GM19240 (cell line): ENCODE measurements at regions not wholly inside any gene's neighbourhood (a gene's known extent, or its start where the extent isn't known, plus 50 kb on each side); places are given as distances from the start of the nearest gene placed in this dataset.
"Not testable (repeated sequence)": the region's sequence is repeated elsewhere in the genome, so short reads cannot be mapped to it uniquely, and the experiment has no call there.

Experiments used
- DNase-seq: peaks from one replicate; pipeline ENCODE4 v3.0.0; 2011; ENCODE audit warnings: low spot score; ENCODE audit not compliant: insufficient read length

- no peak for DNase-seq
These were observed 268.9 kb upstream of the PFKP start for GRCh38 chr10:2798336-2799022.

GRCh38 chr10:2791774-2792443 lies 275.4 kb upstream of the PFKP start:
- DNase-seq = no peak

DNA sequence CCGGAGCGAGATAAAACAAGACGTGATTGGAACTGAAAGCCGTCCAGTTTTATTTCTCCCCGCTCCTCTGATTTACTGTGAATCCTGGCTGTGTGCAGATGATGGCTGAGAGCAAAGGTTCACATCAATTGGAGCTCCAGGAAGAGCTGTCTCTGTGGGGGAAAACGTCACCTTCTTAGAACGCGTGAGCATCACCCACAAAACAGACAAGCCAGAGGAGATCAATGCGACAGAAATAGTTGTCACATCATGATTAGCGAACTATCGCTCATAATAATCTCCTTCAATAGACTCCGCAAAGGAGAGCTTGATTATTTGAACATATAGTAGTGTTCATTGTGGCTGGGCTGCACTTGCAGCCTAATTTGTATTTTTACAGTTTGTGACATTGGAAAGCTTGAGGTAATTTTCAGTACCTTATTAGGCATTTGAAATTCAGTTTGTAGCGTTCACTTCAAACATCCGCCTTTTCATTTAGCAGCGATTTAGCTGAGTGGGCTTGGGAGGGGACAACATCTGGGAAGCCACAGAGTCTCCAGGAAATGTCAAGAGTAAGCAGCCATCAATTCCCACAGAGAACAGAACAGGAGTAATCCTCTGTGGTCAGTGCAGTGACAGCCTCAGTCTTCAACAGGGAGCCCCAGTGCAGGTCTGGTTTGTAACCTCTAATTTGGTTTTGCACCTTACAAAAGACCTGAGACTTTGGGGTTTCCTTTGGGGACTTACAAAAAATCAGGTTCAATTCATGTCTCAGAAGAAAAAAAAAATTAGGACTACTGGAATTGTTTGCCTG lies 276.8 kb upstream of the PFKP start:
- DNase-seq = no peak

DNA sequence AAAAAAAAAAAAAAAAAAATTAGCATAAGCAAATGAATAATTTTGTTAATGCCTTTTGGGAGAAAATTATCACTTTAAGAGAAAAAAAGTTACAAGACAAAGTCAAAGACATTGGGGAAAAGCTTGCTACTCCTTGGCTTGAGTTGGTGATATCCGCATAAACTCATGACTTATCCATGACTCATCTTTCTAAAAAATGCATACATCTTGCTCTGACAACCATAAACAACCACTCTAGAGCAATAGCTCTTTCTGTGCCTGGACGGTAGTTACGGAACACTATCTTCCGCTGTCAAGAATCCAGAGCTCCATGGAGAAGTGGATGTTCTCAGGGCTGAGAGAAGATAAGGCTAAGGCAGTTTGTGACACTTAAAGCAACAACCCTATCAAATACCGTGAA lies 281.1 kb upstream of the PFKP start:
- DNase-seq = no peak

- no peak for DNase-seq
These were observed 282.6 kb upstream of the PFKP start for GRCh38 chr10:2784766-2785165.

DNA sequence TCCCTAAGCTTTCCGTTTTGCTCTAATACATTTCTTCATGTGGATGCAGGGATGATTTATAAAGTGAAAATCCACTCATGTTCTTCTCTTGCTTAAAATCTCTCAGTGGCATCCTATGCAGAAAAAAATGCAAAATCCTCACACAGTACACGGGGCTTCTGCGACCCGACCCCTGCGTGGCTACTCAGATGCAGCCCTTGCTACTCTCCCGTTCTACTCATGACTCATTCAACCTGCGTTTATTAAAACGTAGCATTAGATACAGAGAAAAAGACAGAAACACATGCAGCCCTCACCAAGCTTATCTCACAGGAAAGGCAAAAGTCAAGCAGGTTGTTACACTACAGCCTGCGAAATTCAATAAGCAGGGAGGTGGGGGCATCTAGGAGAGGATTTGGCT lies 284.4 kb upstream of the PFKP start:
- DNase-seq = no peak

- no peak for DNase-seq
These were observed 285.1 kb upstream of the PFKP start for GRCh38 chr10:2782265-2782664.

DNA sequence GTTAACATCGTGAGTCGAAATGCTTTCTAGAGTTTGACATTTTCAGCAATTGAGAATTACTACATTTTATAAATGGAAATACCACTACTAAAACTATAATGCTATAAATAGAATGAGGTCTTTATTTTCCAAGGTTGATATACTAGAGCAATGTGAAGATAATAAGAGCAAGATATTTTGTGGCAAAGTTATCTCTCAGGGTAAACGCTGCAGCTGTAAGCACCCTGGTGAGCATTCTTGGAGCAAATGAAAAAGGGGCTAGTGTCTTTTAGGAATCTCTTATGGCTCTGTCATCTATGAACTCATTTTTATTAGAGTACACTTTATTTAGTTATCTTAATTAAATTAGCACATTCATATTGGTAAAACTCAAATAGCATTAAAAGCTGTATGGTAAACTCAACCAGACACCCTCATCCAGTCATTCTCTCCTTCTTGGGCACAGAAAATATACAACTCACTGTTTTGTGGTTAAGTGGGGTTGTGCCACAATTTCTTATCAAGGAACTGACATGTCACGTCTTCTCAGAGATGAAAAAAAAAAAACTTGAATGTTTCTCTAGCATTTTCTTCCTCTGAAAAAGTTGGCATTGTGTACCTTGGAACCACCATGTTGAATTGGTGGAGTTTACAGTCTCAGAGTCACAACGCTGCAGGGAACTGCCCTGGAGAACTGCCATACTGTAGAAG lies 289.5 kb upstream of the PFKP start:
- no peak for DNase-seq

DNA sequence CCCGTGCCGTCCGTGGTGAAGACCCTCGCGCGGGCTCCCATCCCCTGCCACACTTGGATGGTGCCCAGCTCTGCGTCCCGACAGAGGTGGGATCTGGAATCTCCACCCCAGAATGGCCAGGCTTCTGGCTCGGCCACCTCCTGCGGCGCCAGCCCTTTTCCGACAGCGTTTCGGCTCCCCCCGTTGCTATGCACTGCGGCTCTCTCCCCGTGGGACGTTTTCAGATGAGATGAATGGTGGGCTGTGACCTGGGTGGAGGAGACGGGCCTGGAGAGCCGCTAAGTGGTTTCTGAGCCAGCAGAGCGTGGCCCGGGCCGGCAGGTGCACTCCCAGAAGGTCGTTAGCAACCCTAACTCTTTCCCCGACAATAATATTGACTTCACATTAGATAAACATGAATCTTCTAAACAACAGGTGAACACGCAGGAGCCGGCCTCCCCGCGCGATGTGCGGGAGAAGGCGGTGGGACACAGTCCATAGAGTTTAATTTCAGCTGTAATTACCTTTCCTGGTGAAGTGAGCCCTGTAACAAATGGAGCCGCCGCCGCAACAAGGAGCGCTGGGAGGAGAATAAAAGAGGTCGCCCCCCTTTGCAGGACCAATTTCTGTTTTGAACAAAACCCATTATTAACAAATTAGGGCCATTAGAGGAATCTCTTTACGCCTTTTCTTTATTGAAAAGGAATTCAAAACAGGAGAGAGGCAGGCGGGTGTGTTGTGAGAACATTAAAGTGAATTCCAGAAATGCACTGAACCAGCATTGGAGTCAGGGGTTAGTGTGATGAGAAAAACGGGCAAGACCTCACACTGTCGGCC lies 294.3 kb upstream of the PFKP start:
- DNase-seq = no peak

GRCh38 chr10:2772135-2772534 lies 295.2 kb upstream of the PFKP start:
- DNase-seq = no peak

DNA sequence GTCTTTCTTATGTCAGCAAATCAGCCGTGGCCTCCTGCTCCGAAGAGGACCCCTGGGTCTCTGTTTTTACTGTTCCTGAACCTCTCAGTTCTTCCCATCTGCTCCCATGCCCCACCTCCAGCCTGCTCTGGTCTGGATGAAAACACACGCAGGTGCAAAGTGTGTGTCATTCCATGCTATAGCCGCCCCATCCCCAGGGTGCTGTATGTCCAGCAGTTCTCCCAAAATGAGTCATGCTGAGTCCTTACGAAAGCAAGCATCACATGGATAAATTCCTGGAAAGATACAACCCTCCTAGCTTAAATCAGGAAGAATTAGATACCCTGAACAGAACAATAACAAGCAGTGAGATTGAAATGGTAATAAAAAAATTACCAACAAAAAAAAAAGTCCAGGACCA lies 300.1 kb upstream of the PFKP start:
- DNase-seq = not testable (repeated sequence)

DNA sequence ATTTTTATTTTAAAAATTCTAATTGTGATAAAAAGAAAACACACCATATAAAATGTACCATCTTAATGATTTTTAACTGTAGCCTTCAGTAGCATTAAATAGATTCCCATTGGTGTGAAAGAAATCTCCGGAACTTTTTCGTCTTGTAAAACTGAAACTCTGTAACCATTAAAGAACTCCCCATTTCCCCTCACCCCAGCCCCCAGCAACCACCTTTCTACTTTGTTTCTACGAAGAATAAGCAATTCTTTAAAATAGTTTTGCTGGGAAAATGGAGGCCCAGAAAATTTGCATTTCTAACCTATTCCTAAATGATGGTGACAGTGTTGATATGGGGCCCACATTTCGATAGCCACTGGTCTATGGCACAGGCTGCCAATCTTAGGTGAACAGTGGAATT lies 305.4 kb upstream of the PFKP start:
- DNase-seq = no peak

GRCh38 chr10:2761311-2761710 lies 306.0 kb upstream of the PFKP start:
- DNase-seq = no peak

DNA sequence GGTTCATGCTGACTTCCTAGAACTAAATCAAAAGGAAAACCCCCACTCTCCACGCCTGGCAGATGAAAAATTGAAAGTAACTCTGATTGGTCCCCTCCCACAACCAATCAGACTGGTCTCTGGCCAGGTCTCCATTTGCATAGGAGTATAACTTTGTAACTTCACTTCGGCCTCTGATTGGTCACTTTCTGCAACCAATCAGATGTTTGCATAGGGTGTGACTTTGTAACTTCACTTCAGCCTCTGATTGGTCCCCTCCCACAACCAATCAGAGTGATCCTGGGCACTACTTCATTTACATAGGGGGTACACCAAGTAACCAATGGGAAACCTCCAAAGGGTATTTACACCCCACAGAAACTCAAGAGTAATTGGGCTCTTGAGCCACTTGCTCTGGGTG lies 306.6 kb upstream of the PFKP start:
- DNase-seq = no peak

DNA sequence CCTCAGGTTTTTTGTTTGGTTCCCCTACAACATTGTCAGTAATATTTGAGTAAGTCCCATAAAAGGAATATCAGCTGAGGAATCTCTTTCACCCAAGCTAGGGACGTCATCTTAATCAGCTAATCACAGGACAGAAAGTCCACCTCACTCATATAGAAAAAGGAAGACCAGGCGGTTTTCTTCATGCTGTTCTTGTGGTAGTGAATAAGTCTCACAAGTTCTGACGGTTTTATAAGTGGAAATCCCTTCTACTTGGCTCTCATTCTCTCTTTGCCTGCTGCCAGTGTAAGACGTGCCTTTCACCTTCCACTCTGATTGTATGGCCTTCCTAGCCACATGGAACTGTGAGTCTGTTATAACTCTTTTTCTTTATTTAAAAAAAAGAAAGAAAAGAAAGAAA lies 308.1 kb upstream of the PFKP start:
- DNase-seq = no peak

DNA sequence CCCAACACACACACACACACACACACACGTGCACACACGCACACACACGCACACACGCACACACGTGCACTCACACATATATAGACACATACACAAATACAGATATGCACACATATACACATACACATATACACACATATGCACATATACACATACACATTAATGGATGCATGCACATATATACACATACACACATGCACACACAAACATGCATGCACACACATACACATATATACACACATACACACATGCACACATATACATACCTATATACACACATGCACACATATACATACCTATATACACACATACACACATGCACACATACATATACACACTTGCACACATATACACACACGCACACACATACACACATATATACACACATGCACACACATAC lies 312.4 kb upstream of the PFKP start:
- DNase-seq = no peak

DNA sequence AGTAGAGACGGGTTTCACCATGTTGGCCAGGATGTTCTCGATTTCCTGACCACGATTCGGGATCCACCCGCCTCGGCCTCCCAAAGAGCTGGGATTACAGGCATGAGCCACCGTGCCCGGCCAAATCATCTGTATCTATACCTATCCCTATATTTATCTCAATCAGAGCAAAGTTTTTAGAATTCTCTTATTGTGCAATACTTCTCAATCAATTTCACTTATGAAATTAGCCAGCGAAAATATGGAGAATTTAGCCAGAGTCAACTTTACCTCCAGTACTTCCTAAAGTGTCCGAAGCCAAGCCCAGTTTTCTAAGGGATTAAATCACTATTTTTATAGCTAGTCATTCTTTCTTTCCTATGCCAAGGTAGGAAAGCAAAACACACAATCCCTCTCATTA lies 319.1 kb upstream of the PFKP start:
- DNase-seq = no peak

DNA sequence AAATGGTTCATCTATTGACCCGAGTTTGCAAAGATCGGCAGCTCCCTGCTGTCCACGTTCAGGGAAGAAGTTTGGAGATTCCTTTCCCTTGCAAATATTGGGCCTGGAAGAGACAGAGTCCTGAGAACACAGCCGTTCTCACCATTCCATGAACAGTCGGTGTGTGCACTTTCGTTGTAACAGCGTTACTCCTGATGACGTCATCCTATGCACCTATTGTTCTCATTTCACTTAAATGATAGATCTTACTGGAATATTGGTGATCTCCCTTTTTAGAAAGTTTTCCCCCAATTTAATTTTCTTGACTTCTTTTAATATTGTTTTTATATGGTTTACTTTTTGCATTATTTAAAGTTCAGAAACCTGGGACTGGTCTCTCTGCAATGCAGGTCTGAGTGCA lies 320.7 kb upstream of the PFKP start:
- DNase-seq = no peak

GRCh38 chr10:2745666-2746065 lies 321.7 kb upstream of the PFKP start:
- DNase-seq = no peak

- no peak for DNase-seq
These were observed 322.7 kb upstream of the PFKP start for GRCh38 chr10:2744547-2745200.

DNA sequence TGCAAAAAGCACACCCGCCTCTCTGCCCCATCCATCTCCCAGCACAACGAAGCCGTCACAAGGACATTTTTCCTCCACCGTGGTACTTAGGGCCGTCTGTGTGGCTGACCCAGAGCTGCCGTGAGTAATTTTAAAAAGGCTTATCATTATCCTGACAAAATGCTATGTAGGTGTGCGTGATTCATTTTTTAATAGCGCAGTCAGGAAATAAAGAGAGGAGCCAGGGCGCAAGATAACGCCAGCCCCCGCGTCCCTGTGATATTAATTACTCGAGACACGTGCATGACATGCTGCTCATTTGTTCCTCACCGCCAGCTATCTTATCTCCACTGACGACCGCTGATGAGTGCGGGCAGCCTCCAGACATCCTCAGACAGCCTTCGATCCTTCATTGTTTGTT lies 332.7 kb upstream of the PFKP start:
- no peak for DNase-seq
